Muscle of back (tissue), 3 donors: ENCODE measurements at regions not wholly inside any gene's neighbourhood (a gene's known extent, or its start where the extent isn't known, plus 50 kb on each side); places are given as distances from the start of the nearest gene placed in this dataset.
"Not testable (repeated sequence)": the region's sequence is repeated elsewhere in the genome, so short reads cannot be mapped to it uniquely, and the experiment has no call there.

Experiments
- DNase-seq, 3 donors: peaks; one replicate each; pipeline versions ENCODE4 v3.0.0 to v3.0.0-alpha.2; 2013

GRCh38 chr22:36088292-36088691 lies 59.7 kb upstream of the RBFOX2 start:
- DNase-seq, result no peak

- DNase-seq, result no peak
Observed at GRCh38 chr22:36087784-36088183, 59.2 kb upstream of the RBFOX2 start.

GRCh38 chr22:36086629-36087254 lies 58.1 kb upstream of the RBFOX2 start:
- no peak for DNase-seq

- no peak for DNase-seq
Observed at GRCh38 chr22:36086170-36086490, 57.5 kb upstream of the RBFOX2 start.

GRCh38 chr22:36085476-36086169 lies 57.0 kb upstream of the RBFOX2 start:
- DNase-seq, result no peak

- DNase-seq, result no peak
Observed at GRCh38 chr22:36084717-36085116, 56.1 kb upstream of the RBFOX2 start.

GRCh38 chr22:36083056-36083455 lies 54.4 kb upstream of the RBFOX2 start:
- DNase-seq, result no peak

- DNase-seq, result peak in 2 of 3 donors; percentile 26 to 72
Observed at GRCh38 chr22:36081023-36081431, 52.4 kb upstream of the RBFOX2 start.

- DNase-seq, result not testable (repeated sequence)
Observed at GRCh38 chr22:36080281-36080680, 51.7 kb upstream of the RBFOX2 start.

GRCh38 chr22:36079041-36079440 lies 50.4 kb upstream of the RBFOX2 start:
- no peak for DNase-seq
